Colonic mucosa (tissue), 4 donors: ENCODE measurements at regions not wholly inside any gene's neighbourhood (a gene's known extent, or its start where the extent isn't known, plus 50 kb on each side); places are given as distances from the start of the nearest gene placed in this dataset.
"Not testable (repeated sequence)": the region's sequence is repeated elsewhere in the genome, so short reads cannot be mapped to it uniquely, and the experiment has no call there.

Source experiments
- DNase-seq: peaks from one replicate; pipeline ENCODE4 v3.0.0-alpha.2; 2020
- H3K27ac ChIP-seq: fragments of 200-600 bp; one replicate; pipeline ENCODE4 v1.8.0; 2021
- H3K27me3 ChIP-seq: fragments of 200-600 bp; one replicate; pipeline ENCODE4 v1.8.0; 2021
- H3K36me3 ChIP-seq: fragments of 200-600 bp; one replicate; pipeline ENCODE4 v1.8.0; 2021
- H3K4me1 ChIP-seq: fragments of 200-600 bp; one replicate; pipeline ENCODE4 v1.8.0; 2021; ENCODE audit warnings: mild to moderate bottlenecking
- H3K4me3 ChIP-seq: fragments of 200-600 bp; one replicate; pipeline ENCODE4 v1.8.0; 2021
- H3K9ac ChIP-seq, 2 donors: one replicate each; pipeline ENCODE4 v1.7.0; 2013; ENCODE audit warnings: control low read depth in 2 of 2, low read depth in 2 of 2, low read length in 2 of 2
- H3K9me3 ChIP-seq: fragments of 200-600 bp; one replicate; pipeline ENCODE4 v1.8.0; 2021
- intact Hi-C: fragments of 100-400 bp; cut with DNase I; formaldehyde crosslinking; loops from one replicate; pipeline ENCODE4 v1.14.1; 2022
- TF ChIP-seq, protein P1 (sequence below): fragments of 200-600 bp; IDR thresholded peaks from one replicate; pipeline ENCODE4 v1.8.0; 2022; ENCODE audit warnings: antibody characterized with exemption, mild to moderate bottlenecking
- donor health status: healthy.
- donor health status: DM: no; HTN: no; CAD: no.
- donor health status: DM: no; HTN: no; CAD: no.

GRCh38 chr10:8173866-8174243 is 119.4 kb downstream of the GATA3 start:
- H3K9ac ChIP-seq, result no peak overlapping the region
- intact Hi-C loops, result no loop called here
- no peaks in the 10 kb centered on the region for H3K36me3 ChIP-seq
- no peaks in the 10 kb centered on the region for H3K4me1 ChIP-seq
- no peak overlapping the region for H3K4me3 ChIP-seq
- no peaks in the 10 kb centered on the region for H3K27me3 ChIP-seq
- H3K27ac ChIP-seq, result no peak overlapping the region
- H3K9me3 ChIP-seq, result no peaks in the 10 kb centered on the region
- TF ChIP-seq, protein P1, sequence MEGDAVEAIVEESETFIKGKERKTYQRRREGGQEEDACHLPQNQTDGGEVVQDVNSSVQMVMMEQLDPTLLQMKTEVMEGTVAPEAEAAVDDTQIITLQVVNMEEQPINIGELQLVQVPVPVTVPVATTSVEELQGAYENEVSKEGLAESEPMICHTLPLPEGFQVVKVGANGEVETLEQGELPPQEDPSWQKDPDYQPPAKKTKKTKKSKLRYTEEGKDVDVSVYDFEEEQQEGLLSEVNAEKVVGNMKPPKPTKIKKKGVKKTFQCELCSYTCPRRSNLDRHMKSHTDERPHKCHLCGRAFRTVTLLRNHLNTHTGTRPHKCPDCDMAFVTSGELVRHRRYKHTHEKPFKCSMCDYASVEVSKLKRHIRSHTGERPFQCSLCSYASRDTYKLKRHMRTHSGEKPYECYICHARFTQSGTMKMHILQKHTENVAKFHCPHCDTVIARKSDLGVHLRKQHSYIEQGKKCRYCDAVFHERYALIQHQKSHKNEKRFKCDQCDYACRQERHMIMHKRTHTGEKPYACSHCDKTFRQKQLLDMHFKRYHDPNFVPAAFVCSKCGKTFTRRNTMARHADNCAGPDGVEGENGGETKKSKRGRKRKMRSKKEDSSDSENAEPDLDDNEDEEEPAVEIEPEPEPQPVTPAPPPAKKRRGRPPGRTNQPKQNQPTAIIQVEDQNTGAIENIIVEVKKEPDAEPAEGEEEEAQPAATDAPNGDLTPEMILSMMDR, result no peak
- no peak for DNase-seq

GRCh38 chr10:8174762-8175161 is 120.3 kb downstream of the GATA3 start:
- no peak for DNase-seq
- Histone ChIP-seq H3K36me3 (no peaks in the 10 kb centered on the region), H3K27ac (no peak overlapping the region), H3K9ac (no peak overlapping the region), H3K27me3 (no peaks in the 10 kb centered on the region), H3K9me3 (no peaks in the 10 kb centered on the region), H3K4me1 (no peaks in the 10 kb centered on the region), H3K4me3 (no peak overlapping the region)
- TF ChIP-seq, protein P1, result no peak
- intact Hi-C loops, result no loop called here

- H3K4me3 ChIP-seq, H3K36me3 ChIP-seq, intact Hi-C loops, H3K27me3 ChIP-seq, H3K4me1 ChIP-seq, H3K9me3 ChIP-seq, H3K9ac ChIP-seq, H3K27ac ChIP-seq, DNase-seq: not testable (repeated sequence)
These were observed 123.0 kb downstream of the GATA3 start for GRCh38 chr10:8177526-8177925.

- H3K9me3 ChIP-seq, H3K27me3 ChIP-seq, H3K27ac ChIP-seq, intact Hi-C loops, H3K9ac ChIP-seq, DNase-seq, H3K36me3 ChIP-seq, H3K4me3 ChIP-seq, H3K4me1 ChIP-seq: not testable (repeated sequence)
These were observed 125.3 kb downstream of the GATA3 start for GRCh38 chr10:8179773-8180172.

DNA sequence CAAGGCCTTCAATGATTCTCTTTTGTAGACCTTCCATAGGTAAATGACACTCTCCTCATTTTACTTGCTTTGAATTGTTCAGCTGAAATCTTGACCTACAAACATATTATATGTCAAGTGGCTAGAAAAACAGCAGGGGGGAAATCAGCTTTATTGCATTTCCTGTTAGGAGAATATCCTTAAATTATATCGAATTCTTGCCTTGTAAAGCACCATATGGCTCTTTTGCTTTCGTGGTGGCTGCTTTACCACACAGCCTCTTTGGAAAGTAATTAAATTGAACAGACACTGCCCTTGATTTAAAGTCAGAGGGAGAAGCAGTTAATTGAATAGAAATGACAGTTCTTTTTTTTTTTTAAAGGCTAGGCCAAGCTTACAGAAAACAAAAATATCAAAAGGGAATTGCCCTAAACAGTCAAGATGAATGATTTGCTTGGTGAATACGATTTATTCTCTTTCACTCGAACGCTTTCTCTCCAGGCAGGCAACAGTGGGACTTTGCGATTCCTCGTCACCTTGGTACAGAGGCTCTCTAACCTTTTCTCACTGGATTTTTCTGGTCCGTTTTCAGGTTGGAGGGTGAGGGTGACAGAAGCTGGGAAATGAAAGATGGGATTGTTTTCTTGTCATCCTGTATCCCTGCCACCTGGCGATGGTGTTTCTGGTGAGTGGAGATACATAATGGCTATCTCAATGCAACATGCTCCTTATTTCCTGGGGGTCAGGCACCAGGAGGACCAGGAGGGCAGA is 126.0 kb downstream of the GATA3 start:
- DNase-seq, result no peak
- H3K9ac ChIP-seq, result no peak overlapping the region
- H3K9me3 ChIP-seq, result no peaks in the 10 kb centered on the region
- TF ChIP-seq, protein P1, result no peak
- no peaks in the 10 kb centered on the region for H3K36me3 ChIP-seq
- no peaks in the 10 kb centered on the region for H3K27me3 ChIP-seq
- intact Hi-C loops, result no loop called here
- H3K4me1 ChIP-seq, result no peaks in the 10 kb centered on the region
- no peak overlapping the region for H3K27ac ChIP-seq
- H3K4me3 ChIP-seq, result no peak overlapping the region

DNA sequence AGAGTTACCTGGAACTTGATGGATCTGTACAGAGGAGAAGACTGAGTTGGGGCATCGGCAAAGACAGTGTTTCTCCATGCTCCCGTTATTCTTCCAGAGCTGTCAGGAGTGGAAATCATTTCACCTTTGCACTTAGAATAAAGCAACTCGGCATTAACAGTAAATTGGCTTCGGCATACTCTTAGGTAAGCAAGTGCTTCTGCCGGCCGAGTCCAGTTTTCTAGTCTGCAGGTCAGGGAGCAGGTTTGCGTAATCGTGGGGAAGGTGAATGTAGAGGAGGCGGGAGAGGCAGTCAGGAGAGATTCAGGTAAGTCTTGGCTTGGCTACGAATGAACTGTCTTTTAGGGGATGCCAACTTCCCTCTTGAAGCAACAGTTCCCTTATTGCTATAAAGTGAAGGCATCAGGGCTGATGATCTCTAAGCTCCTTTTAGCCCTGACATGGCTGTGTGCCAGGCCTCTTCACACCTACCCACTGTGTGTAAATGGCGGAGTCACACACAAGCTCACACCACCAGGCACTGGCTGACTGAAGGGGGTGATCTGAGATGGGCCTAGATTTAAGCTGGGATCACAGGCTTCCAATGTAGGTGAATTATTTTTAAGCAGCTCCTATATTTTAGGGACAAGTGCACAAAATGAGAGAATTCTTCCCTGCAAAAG is 127.1 kb downstream of the GATA3 start:
- Histone ChIP-seq H3K4me3 (no peak overlapping the region), H3K4me1 (no peaks in the 10 kb centered on the region), H3K9me3 (no peaks in the 10 kb centered on the region), H3K9ac (no peak overlapping the region), H3K27me3 (no peaks in the 10 kb centered on the region), H3K27ac (no peak overlapping the region), H3K36me3 (no peaks in the 10 kb centered on the region)
- intact Hi-C loops, result no loop called here
- DNase-seq, result no peak
- TF ChIP-seq, protein P1, result no peak
